Common myeloid progenitor, CD34-positive (primary cell): ENCODE measurements at regions not wholly inside any gene's neighbourhood (a gene's known extent, or its start where the extent isn't known, plus 50 kb on each side); places are given as distances from the start of the nearest gene placed in this dataset.

Experiments
- CTCF ChIA-PET: fragments of 350-600 bp; sonication (Branson Sonifier 250); formaldehyde crosslinking; loops from one replicate; lab custom pipeline; 2021; ENCODE audit warnings: antibody characterized with exemption; lab: Charles Lee
- POLR2A ChIA-PET: fragments of 350-600 bp; sonication (Branson Sonifier 250); formaldehyde crosslinking; loops from one replicate; lab custom pipeline; 2021; ENCODE audit warnings: antibody characterized with exemption; lab: Charles Lee
- DNase-seq, 3 donors: peaks; one replicate each; pipeline versions ENCODE4 v3.0.0 to v3.0.0-alpha.2; 2013
- H3K27ac ChIP-seq, 2 experiments: 1 replicate in 1 of 2; 2 replicates in 1 of 2; pipeline ENCODE4 v1.7.0; 2013; ENCODE audit warnings: inconsistent platforms in 2 of 2, low read length in 2 of 2, mild to moderate bottlenecking in 2 of 2, low read depth in 1 of 2, moderate library complexity in 1 of 2; ENCODE audit not compliant: severe bottlenecking in 2 of 2, insufficient read depth in 1 of 2, poor library complexity in 1 of 2
- H3K27me3 ChIP-seq, 5 experiments: replicated peaks in 2 of 5; 1 replicate in 3 of 5; 2 replicates in 2 of 5; pipeline versions ENCODE4 v1.6.1 to v1.7.0; 2013; ENCODE audit warnings: low read length in 4 of 5, mild to moderate bottlenecking in 2 of 5, moderate library complexity in 2 of 5, inconsistent platforms in 1 of 5; ENCODE audit not compliant: insufficient read depth in 5 of 5, control insufficient read depth in 4 of 5
- H3K36me3 ChIP-seq, 4 experiments: 1 replicate in 2 of 4; 2 replicates in 2 of 4; pipeline versions ENCODE4 v1.6.1 to v1.7.0; 2013; ENCODE audit warnings: low read length in 3 of 4, control low read depth in 1 of 4, mild to moderate bottlenecking in 1 of 4; ENCODE audit not compliant: control insufficient read depth in 4 of 4, insufficient read depth in 4 of 4
- H3K4me1 ChIP-seq, 4 experiments: 1 replicate in 3 of 4; 2 replicates in 1 of 4; pipeline versions ENCODE4 v1.6.1 to v1.7.1; 2013; ENCODE audit warnings: low read length in 3 of 4, mild to moderate bottlenecking in 3 of 4, control low read depth in 1 of 4, inconsistent platforms in 1 of 4, moderate library complexity in 1 of 4; ENCODE audit not compliant: control insufficient read depth in 4 of 4, insufficient read depth in 4 of 4; ENCODE audit errors: control extremely low read depth in 1 of 4
- H3K4me3 ChIP-seq, 7 experiments: 1 replicate in 4 of 7; 2 replicates in 3 of 7; pipeline versions ENCODE4 v1.5.1 to v1.7.0; 2013; ENCODE audit warnings: mild to moderate bottlenecking in 7 of 7, low read length in 6 of 7, moderate library complexity in 6 of 7, inconsistent platforms in 2 of 7, low read depth in 2 of 7, control low read depth in 1 of 7; ENCODE audit not compliant: insufficient read depth in 4 of 7, control insufficient read depth in 1 of 7; ENCODE audit errors: extremely low read depth in 1 of 7
- H3K9me3 ChIP-seq, 5 experiments: 1 replicate in 4 of 5; 2 replicates in 1 of 5; pipeline versions ENCODE4 v1.6.1 to v1.7.1; 2013; ENCODE audit warnings: low read length in 4 of 5, mild to moderate bottlenecking in 2 of 5, inconsistent platforms in 1 of 5, low read depth in 1 of 5, moderate library complexity in 1 of 5; ENCODE audit not compliant: control insufficient read depth in 4 of 5, insufficient read depth in 2 of 5; ENCODE audit errors: control extremely low read depth in 1 of 5
- WGBS: methylation state at CpG from one replicate; pipeline ENCODE4 v1.1.5; 2013; ENCODE audit not compliant: insufficient coverage; 5-methylcytosine and 5-hydroxymethylcytosine counted together

GRCh38 chr1:79129914-79130313, 123.4 kb upstream of the ADGRL4 start:
- DNase-seq: no peak
- H3K9me3 ChIP-seq: no peaks in the 10 kb centered on the region
- no peaks in the 10 kb centered on the region for H3K36me3 ChIP-seq
- no peaks in the 10 kb centered on the region for H3K27me3 ChIP-seq
- no peak overlapping the region for H3K4me3 ChIP-seq
- no CpG with 5 or more reads among the region's 3 CpGs for WGBS
- POLR2A ChIA-PET: no interaction called here
- no peak overlapping the region for H3K27ac ChIP-seq
- H3K4me1 ChIP-seq: no peaks in the 10 kb centered on the region
- CTCF ChIA-PET: no interaction called here

- Histone ChIP-seq H3K4me3 (no peak overlapping the region), H3K27me3 (no peaks in the 10 kb centered on the region), H3K36me3 (no peaks in the 10 kb centered on the region), H3K4me1 (no peaks in the 10 kb centered on the region), H3K27ac (no peak overlapping the region), H3K9me3 (no peaks in the 10 kb centered on the region)
- CTCF ChIA-PET: no interaction called here
- DNase-seq: no peak
- POLR2A ChIA-PET: no interaction called here
- 100% methylated on average over 1 of the region's 3 CpGs for WGBS
These were observed 122.2 kb upstream of the ADGRL4 start for GRCh38 chr1:79128722-79129121.

GRCh38 chr1:79124756-79125155, 118.2 kb upstream of the ADGRL4 start:
- CTCF ChIA-PET: no interaction called here
- no peak for DNase-seq
- POLR2A ChIA-PET: no interaction called here
- Histone ChIP-seq H3K27me3 (no peaks in the 10 kb centered on the region), H3K36me3 (no peaks in the 10 kb centered on the region), H3K9me3 (no peaks in the 10 kb centered on the region), H3K4me1 (no peaks in the 10 kb centered on the region), H3K4me3 (no peak overlapping the region), H3K27ac (no peak overlapping the region)
- WGBS: 89% methylated on average over 5 of the region's 5 CpGs

- ChIA-PET POLR2A (no interaction called here), CTCF (no interaction called here)
- H3K4me1 ChIP-seq: no peaks in the 10 kb centered on the region
- no peak for DNase-seq
- no peaks in the 10 kb centered on the region for H3K27me3 ChIP-seq
- H3K4me3 ChIP-seq: no peak overlapping the region
- no peaks in the 10 kb centered on the region for H3K9me3 ChIP-seq
- H3K36me3 ChIP-seq: no peaks in the 10 kb centered on the region
- no CpG with 5 or more reads among the region's 1 CpG for WGBS
- H3K27ac ChIP-seq: no peak overlapping the region
These were observed 116.0 kb upstream of the ADGRL4 start for GRCh38 chr1:79122521-79122920.

- Histone ChIP-seq H3K4me3 (no peak overlapping the region), H3K27ac (no peak overlapping the region), H3K36me3 (no peaks in the 10 kb centered on the region), H3K9me3 (no peaks in the 10 kb centered on the region), H3K4me1 (no peaks in the 10 kb centered on the region), H3K27me3 (no peaks in the 10 kb centered on the region)
- 80% methylated on average over 1 of the region's 3 CpGs for WGBS
- no peak for DNase-seq
- ChIA-PET CTCF (no interaction called here), POLR2A (no interaction called here)
These were observed 110.8 kb upstream of the ADGRL4 start for GRCh38 chr1:79117376-79117775.

- CTCF ChIA-PET: no interaction called here
- no peak overlapping the region for H3K4me3 ChIP-seq
- WGBS: 60% methylated on average over 4 of the region's 5 CpGs
- no peaks in the 10 kb centered on the region for H3K4me1 ChIP-seq
- H3K27ac ChIP-seq: no peak overlapping the region
- no peak for DNase-seq
- POLR2A ChIA-PET: no interaction called here
- H3K9me3 ChIP-seq: no peaks in the 10 kb centered on the region
- no peaks in the 10 kb centered on the region for H3K27me3 ChIP-seq
- no peaks in the 10 kb centered on the region for H3K36me3 ChIP-seq
These were observed 107.3 kb upstream of the ADGRL4 start for GRCh38 chr1:79113836-79114235.

- Histone ChIP-seq H3K27me3 (no peaks in the 10 kb centered on the region), H3K4me3 (no peak overlapping the region), H3K9me3 (no peaks in the 10 kb centered on the region), H3K27ac (no peak overlapping the region), H3K4me1 (no peaks in the 10 kb centered on the region), H3K36me3 (no peaks in the 10 kb centered on the region)
- ChIA-PET POLR2A (no interaction called here), CTCF (interaction anchor here (1.2 kb wide), 1 partner anchor 37 kb away, joined by 3 read pairs; no protein-coding TSS in a partner anchor)
- no peak for DNase-seq
These were observed 104.2 kb upstream of the ADGRL4 start for GRCh38 chr1:79110749-79111148.
